ENCODE measurements at regions not wholly inside any gene's neighbourhood (a gene's known extent, or its start where the extent isn't known, plus 50 kb on each side); places are given as distances from the start of the nearest gene placed in this dataset.

DNA sequence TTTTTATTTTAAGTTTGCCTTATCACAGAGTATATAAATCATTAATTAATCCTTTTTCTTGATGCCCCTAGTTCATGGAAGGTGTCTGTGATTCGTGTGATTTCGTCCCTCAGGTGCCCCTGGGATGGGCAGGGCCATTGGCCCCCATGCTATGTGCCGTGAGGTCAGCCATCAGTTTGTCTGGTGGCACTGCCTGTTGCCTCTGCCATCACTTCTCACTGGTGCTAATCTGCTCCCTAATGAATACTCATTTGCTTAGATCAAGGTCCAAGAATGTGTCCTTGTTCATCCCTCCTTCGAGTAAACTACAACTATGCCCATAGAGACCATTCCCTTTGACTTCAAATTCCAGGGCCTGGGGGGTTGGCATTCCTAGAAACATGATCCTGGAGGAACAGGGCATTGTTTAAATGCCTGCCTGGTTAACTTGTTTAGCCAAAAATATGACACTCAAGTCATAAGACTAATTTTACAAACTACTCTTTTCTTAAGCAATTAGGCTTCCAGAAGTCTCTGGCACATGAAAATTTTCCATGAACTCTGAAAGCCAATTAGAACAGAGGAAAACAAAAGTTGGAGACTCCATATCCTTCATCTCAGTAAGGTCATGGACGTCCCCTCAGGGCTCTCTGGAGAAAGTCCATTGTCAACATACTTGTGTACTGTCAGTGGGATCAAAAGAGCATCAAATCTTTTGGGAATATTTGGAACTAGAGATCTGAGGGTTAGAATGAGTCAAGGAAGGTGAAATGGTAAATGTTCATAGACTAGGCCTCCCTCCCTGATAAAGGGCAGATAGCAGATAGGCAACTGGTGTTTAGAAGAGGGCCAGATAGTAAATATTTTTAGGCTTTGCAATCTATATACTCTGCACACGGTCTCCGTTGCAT is 90.9 kb upstream of the PLXNC1 start:
- Histone ChIP-seq H3K9me3 (no peaks in the 10 kb centered on the region), H3K4me3 (no peak overlapping the region), H3K4me1 (peaks cover 0 to 18% (median 11%) of the 10 kb centered on the region in 4 donors), H3K27ac (no peak overlapping the region), H3K36me3 (no peaks in the 10 kb centered on the region), H3K27me3 (no peaks in the 10 kb centered on the region)
- no peak for DNase-seq
- TF ChIP-seq, protein P1, sequence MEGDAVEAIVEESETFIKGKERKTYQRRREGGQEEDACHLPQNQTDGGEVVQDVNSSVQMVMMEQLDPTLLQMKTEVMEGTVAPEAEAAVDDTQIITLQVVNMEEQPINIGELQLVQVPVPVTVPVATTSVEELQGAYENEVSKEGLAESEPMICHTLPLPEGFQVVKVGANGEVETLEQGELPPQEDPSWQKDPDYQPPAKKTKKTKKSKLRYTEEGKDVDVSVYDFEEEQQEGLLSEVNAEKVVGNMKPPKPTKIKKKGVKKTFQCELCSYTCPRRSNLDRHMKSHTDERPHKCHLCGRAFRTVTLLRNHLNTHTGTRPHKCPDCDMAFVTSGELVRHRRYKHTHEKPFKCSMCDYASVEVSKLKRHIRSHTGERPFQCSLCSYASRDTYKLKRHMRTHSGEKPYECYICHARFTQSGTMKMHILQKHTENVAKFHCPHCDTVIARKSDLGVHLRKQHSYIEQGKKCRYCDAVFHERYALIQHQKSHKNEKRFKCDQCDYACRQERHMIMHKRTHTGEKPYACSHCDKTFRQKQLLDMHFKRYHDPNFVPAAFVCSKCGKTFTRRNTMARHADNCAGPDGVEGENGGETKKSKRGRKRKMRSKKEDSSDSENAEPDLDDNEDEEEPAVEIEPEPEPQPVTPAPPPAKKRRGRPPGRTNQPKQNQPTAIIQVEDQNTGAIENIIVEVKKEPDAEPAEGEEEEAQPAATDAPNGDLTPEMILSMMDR (IDR thresholded peaks at IDR 0.05), result no peak
- intact Hi-C loops (cut with DNase I; ENCODE audit: low total_unique reads), result no loop called here

DNA sequence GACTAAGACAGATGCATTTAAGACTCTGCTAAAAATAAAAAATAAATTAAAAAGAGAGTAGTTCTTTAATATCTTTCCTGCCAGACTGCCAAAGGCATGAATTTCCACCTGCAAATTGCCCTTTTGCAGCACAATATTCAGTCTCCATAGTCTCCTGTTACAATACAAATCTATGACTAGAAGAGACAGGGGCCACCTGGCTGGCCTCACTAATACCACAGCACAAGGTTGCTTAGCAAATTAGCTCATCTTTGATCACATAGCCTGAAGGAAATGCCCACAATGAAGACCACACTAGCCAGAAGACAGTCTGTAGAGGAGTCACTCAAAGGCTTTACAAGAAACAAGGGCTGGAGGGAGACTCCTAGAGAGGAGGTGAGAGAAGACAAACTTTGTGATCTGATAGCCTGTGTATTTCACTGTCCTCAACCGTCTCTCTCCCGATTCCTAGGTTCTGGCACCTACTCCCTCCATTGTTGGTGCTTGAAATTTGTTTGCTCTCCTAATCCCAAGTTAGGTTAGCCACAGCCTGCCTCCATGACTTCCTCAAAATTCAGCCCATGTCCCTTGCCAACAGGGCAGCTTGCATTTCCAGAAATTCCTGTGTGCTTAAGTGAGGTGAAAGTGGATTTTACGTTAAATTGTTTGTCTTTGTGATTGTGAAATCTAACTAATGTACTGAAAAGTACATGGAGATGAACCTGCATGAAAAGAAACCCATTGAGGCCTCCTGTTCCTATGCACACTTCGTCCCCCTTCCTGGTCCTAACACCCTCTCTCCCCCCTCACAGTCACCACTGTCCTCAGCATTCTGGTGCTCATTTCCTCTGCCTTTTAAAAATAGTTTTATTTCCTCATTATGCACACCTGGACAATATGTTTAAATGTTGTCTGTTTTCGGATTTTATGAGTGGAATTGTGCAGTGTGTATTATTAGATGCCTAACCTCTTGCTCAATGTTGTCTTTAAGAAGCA is 88.7 kb upstream of the PLXNC1 start:
- no peak for DNase-seq
- H3K36me3 ChIP-seq, result no peaks in the 10 kb centered on the region
- intact Hi-C loops (cut with DNase I; ENCODE audit: low total_unique reads), result no loop called here
- H3K4me1 ChIP-seq, result peaks cover 0 to 13% (median 4%) of the 10 kb centered on the region in 4 donors
- H3K9me3 ChIP-seq, result no peaks in the 10 kb centered on the region
- H3K4me3 ChIP-seq, result no peak overlapping the region
- no peaks in the 10 kb centered on the region for H3K27me3 ChIP-seq
- no peak overlapping the region for H3K27ac ChIP-seq
- TF ChIP-seq, protein P1 (IDR thresholded peaks at IDR 0.05), result no peak

DNA sequence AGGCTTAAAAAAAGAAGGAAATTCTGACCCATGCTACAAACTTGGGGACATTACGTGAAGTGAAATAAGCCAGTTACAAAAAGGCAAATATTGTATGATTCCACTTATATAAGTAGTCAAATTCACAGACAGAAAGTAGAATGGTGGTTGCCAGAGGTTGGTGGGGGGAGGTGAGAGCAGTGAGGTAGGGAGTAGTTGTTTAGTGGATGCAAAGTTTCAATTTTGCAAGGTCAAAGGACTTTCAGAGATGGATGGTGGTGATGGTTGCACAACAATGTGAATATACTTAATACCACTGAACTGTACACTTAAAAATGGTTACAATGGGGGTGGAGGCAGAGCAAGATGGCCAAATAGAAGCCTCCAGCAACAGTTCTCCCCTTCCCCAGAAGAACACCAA is 86.2 kb upstream of the PLXNC1 start:
- H3K4me1 ChIP-seq, result peaks cover 0 to 10% (median 4%) of the 10 kb centered on the region in 4 donors

DNA sequence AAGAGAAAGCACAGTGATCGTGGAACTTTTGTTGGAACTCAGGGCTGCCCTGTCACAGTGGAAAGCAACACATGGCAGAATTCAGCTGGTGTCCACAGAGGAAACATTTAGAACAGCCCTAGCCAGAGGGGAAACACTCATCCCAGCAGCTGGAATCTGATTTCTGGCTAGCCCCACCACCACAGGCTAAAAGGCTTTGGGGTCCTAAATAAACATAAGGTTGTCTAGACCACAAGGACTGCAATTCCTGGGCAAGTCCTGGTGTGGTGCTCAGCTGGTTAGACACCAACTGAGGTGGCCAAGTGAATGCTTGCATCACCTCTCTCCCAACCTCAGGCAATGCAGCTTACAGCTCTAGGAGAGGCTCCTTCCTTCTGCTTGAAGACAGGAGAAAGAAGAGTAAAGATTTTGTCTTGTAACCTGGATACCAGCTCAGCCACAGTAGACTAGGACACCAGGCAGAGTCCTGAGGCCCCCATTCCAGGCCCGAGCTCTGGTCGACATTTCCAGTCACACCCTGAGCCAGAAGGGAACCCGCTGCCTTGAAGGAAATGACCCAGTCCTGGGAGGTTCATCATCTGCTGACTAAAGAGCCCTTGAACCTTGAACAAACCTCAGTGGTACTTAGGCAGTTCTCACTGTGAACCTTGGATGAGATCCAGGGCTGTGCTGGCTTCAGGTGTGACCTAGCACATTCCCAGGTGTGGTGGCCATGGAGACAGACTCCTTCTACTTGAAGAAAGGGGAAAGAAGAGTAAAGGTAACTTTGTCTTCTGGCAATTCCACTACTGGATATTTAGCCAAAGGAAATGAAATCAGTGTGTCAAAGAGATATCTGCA is 85.4 kb upstream of the PLXNC1 start:
- H3K4me3 ChIP-seq, result no peak overlapping the region
- DNase-seq, result no peak
- H3K27me3 ChIP-seq, result no peaks in the 10 kb centered on the region
- no peak overlapping the region for H3K27ac ChIP-seq
- H3K4me1 ChIP-seq, result peaks cover 0 to 1% (median 0%) of the 10 kb centered on the region in 4 donors
- H3K36me3 ChIP-seq, result no peaks in the 10 kb centered on the region
- intact Hi-C loops (cut with DNase I; ENCODE audit: low total_unique reads), result no loop called here
- H3K9me3 ChIP-seq, result no peaks in the 10 kb centered on the region
- TF ChIP-seq, protein P1 (IDR thresholded peaks at IDR 0.05), result no peak

More for the DNA sequence above, 86.2 kb upstream of the PLXNC1 start:
- TF ChIP-seq, protein P1 (IDR thresholded peaks at IDR 0.05), result no peak
- H3K4me3 ChIP-seq, result no peak overlapping the region
- no peak for DNase-seq
- H3K27me3 ChIP-seq, result no peaks in the 10 kb centered on the region
- H3K9me3 ChIP-seq, result no peaks in the 10 kb centered on the region
- H3K36me3 ChIP-seq, result no peaks in the 10 kb centered on the region
- intact Hi-C loops (cut with DNase I; ENCODE audit: low total_unique reads), result no loop called here
- H3K27ac ChIP-seq, result no peak overlapping the region

DNA sequence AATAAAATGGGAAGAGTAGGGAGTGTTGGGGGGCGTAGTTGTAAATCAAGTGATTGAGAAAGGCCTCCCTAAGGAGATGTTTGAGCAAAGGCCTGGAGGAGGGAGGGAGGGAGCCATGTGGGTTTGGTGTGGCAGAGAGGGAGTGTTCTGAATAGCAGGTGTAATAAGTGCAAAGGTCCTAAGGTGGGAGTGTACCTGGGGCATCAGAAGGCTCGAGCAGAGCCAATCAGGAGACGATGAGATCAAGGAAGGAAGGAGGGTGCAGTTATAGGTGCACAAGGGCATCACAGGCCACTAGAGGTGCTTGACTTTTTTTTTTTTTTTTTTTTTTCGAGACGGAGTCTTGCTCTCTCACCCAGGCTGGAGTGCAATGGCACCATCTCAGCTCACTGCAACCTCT is 77.9 kb upstream of the PLXNC1 start:
- Histone ChIP-seq H3K27me3 (no peaks in the 10 kb centered on the region), H3K4me3 (no peak overlapping the region), H3K4me1 (peaks cover 0 to 22% (median 13%) of the 10 kb centered on the region in 4 donors), H3K9me3 (no peaks in the 10 kb centered on the region), H3K27ac (no peak overlapping the region), H3K36me3 (no peaks in the 10 kb centered on the region)
- intact Hi-C loops (cut with DNase I; ENCODE audit: low total_unique reads), result no loop called here
- no peak for DNase-seq
- TF ChIP-seq, protein P1 (IDR thresholded peaks at IDR 0.05), result no peak
